Endothelial cell of umbilical vein (primary cell): ENCODE measurements at regions not wholly inside any gene's neighbourhood (a gene's known extent, or its start where the extent isn't known, plus 50 kb on each side); places are given as distances from the start of the nearest gene placed in this dataset.

Experiments used
- BruUV-seq: library from RNA; stranded (reverse); fragments of 400-500 nt; replicated peaks from 2 replicates; lab custom pipeline; 2021; lab: Mats Ljungman, UMichigan
- CTCF ChIA-PET: fragments of 300-600, 350-600 bp; sonication (Branson Sonifier 250); formaldehyde crosslinking; loops from one replicate; lab custom pipeline; 2021; ENCODE audit warnings: antibody characterized with exemption, inconsistent platforms; lab: Charles Lee
- POLR2A ChIA-PET: fragments of 300-600, 350-600 bp; sonication (Branson Sonifier 250); formaldehyde crosslinking; loops from one replicate; lab custom pipeline; 2021; ENCODE audit warnings: antibody characterized with exemption, inconsistent platforms; lab: Charles Lee
- DNase-seq: peaks from one replicate; pipeline ENCODE4 v3.0.0-alpha.2; 2011; ENCODE audit warnings: low read depth, low spot score
- FAIRE-seq: peaks from 2 replicates; lab custom pipeline; 2011; peaks lifted over from hg19 to GRCh38; lab: Jason Lieb, UNC
- H2AFZ ChIP-seq: 2 replicates; pipeline ENCODE4 v1.6.0; 2012; ENCODE audit warnings: low read depth, low read length, control low read depth, inconsistent platforms
- H3K27ac ChIP-seq: 2 replicates; pipeline ENCODE4 v1.5.1; 2011; ENCODE audit warnings: low read depth, mild to moderate bottlenecking, control low read depth, low read length, moderate library complexity; ENCODE audit not compliant: insufficient read depth
- H3K27me3 ChIP-seq, 2 experiments: 2 replicates each; pipeline versions ENCODE4 v1.6.0 to v1.6.1; 2011; ENCODE audit warnings: low read length in 2 of 2, mixed read lengths in 1 of 2; ENCODE audit not compliant: control insufficient read depth in 2 of 2, insufficient read depth in 2 of 2
- H3K36me3 ChIP-seq, 2 experiments: 2 replicates in 1 of 2; 3 replicates in 1 of 2; pipeline ENCODE4 v1.5.1; 2011; ENCODE audit warnings: low read length in 2 of 2, mild to moderate bottlenecking in 1 of 2, moderate library complexity in 1 of 2; ENCODE audit not compliant: control insufficient read depth in 2 of 2, insufficient read depth in 2 of 2; ENCODE audit errors: extremely low read depth in 1 of 2
- H3K4me1 ChIP-seq: 3 replicates; pipeline ENCODE4 v1.5.1; 2011; ENCODE audit warnings: mild to moderate bottlenecking, low read length; ENCODE audit not compliant: control insufficient read depth, insufficient read depth; ENCODE audit errors: extremely low read depth
- H3K4me2 ChIP-seq: 2 replicates; pipeline ENCODE4 v1.6.1; 2011; ENCODE audit warnings: low read length, control low read depth, mixed read lengths; ENCODE audit not compliant: insufficient read depth
- H3K4me3 ChIP-seq, 3 experiments: fragments of 200-600 bp in 1 of 3; sonication (generic), shearing (Covaris generic) in 1 of 3; replicated peaks in 1 of 3; 2 replicates each; pipeline ENCODE4 v1.5.1; 2011 to 2016; ENCODE audit warnings: control low read depth in 3 of 3, low read length in 3 of 3, mild to moderate bottlenecking in 2 of 3, inconsistent platforms in 1 of 3, low read depth in 1 of 3, moderate library complexity in 1 of 3; ENCODE audit not compliant: insufficient read depth in 1 of 3
- H3K79me2 ChIP-seq: 2 replicates; pipeline ENCODE4 v1.6.0; 2012; ENCODE audit warnings: low read length, inconsistent platforms; ENCODE audit not compliant: control insufficient read depth, insufficient read depth
- H3K9ac ChIP-seq: replicated peaks from 2 replicates; pipeline ENCODE3; 2011; ENCODE audit warnings: low read length, control low read depth; ENCODE audit not compliant: insufficient read depth; ENCODE audit errors: extremely low read depth
- H3K9me1 ChIP-seq: replicated peaks from 3 replicates; pipeline ENCODE4 v1.6.0; 2011; ENCODE audit warnings: mild to moderate bottlenecking, low read length; ENCODE audit not compliant: control insufficient read depth, insufficient read depth; ENCODE audit errors: extremely low read depth
- H3K9me3 ChIP-seq: replicated peaks from 2 replicates; pipeline ENCODE4 v1.5.1; 2012; ENCODE audit warnings: low read length, inconsistent platforms; ENCODE audit not compliant: control insufficient read depth, insufficient read depth
- H4K20me1 ChIP-seq: replicated peaks from 2 replicates; pipeline ENCODE3; 2011; ENCODE audit warnings: mild to moderate bottlenecking, low read length; ENCODE audit not compliant: control insufficient read depth, insufficient read depth; ENCODE audit errors: extremely low read depth
- CTCF ChIP-seq, 2 donors: IDR thresholded peaks; 1 replicate in 1 of 2; 2 replicates in 1 of 2; pipeline ENCODE4 v1.5.1; 2011; ENCODE audit warnings: low read length in 2 of 2, mild to moderate bottlenecking in 2 of 2, moderate library complexity in 2 of 2, control low read depth in 1 of 2, inconsistent platforms in 1 of 2, low read depth in 1 of 2; ENCODE audit not compliant: insufficient read depth in 1 of 2; ENCODE audit errors: extremely low read depth in 1 of 2
- EZH2 ChIP-seq: IDR thresholded peaks from 2 replicates; pipeline ENCODE4 v1.6.1; 2012; ENCODE audit warnings: borderline replicate concordance, low read depth, mild to moderate bottlenecking, moderate library complexity, low read length, inconsistent platforms; ENCODE audit not compliant: severe bottlenecking
- FOS ChIP-seq: IDR thresholded peaks from 2 replicates; pipeline ENCODE4 v1.6.1; 2011; ENCODE audit warnings: mild to moderate bottlenecking, low read length, moderate library complexity, borderline replicate concordance; ENCODE audit not compliant: insufficient read depth
- GATA2 ChIP-seq: IDR thresholded peaks from 2 replicates; pipeline ENCODE4 v1.7.0; 2011; ENCODE audit warnings: low read depth, mild to moderate bottlenecking, moderate library complexity, mixed read lengths, low read length; ENCODE audit not compliant: insufficient read length, insufficient read depth
- JUN ChIP-seq: IDR thresholded peaks from 2 replicates; pipeline ENCODE4 v1.6.1; 2011; ENCODE audit warnings: borderline replicate concordance, low read depth; ENCODE audit not compliant: insufficient read length, insufficient read depth
- MAX ChIP-seq: IDR thresholded peaks from 2 replicates; pipeline ENCODE4 v1.6.1; 2011; ENCODE audit not compliant: insufficient read depth, insufficient read length
- MYC ChIP-seq: IDR thresholded peaks from one replicate; pipeline ENCODE4 v1.6.1; 2011; ENCODE audit warnings: mild to moderate bottlenecking, low read depth, low read length
- POLR2A ChIP-seq: IDR thresholded peaks from 2 replicates; pipeline ENCODE4 v1.6.1; 2012; ENCODE audit warnings: low read depth, mild to moderate bottlenecking, control low read depth, low read length
- POLR2AphosphoS5 ChIP-seq: IDR thresholded peaks from 2 replicates; pipeline ENCODE4 v1.6.1; 2012; ENCODE audit warnings: low read depth, mild to moderate bottlenecking, control low read depth, low read length, moderate library complexity; ENCODE audit not compliant: insufficient read depth
- dilution Hi-C: fragments of 300-500 bp; cut with MboI; formaldehyde crosslinking; loops from one replicate; pipeline ENCODE4 v1.15.0; 2019; ENCODE audit warnings: low sequenced_read_pairs; ENCODE audit not compliant: extremely low pct_ligation_motif_present
- intact Hi-C: fragments of 100-400 bp; cut with micrococcal nuclease; formaldehyde crosslinking; loops from one replicate; pipeline ENCODE4 v1.10.0; 2022

- dilution Hi-C loops: no loop called here
- intact Hi-C loops: loop anchor here (10.0 kb wide), 1 partner anchor 94 kb away; no protein-coding TSS in a partner anchor
- Histone ChIP-seq H3K9me1 (no peaks in the 10 kb centered on the region), H3K27ac (no peak overlapping the region), H3K36me3 (no peaks in the 10 kb centered on the region), H3K4me1 (no peaks in the 10 kb centered on the region), H3K79me2 (no peaks in the 10 kb centered on the region), H4K20me1 (no peaks in the 10 kb centered on the region), H3K27me3 (peaks cover 2 to 15% of the 10 kb centered on the region in 2 experiments), H3K4me2 (no peak overlapping the region), H3K9me3 (no peaks in the 10 kb centered on the region), H2AFZ (no peak overlapping the region), H3K9ac (no peak overlapping the region), H3K4me3 (no peak overlapping the region)
- BruUV-seq: no TSS peak
- POLR2A ChIA-PET: no interaction called here
- no peak for TF ChIP-seq POLR2AphosphoS5
- no peak for TF ChIP-seq CTCF (IDR thresholded peaks at IDR 0.05; ENCODE audit: extremely low read depth in 1 of 2, insufficient read depth in 1 of 2, low read depth in 1 of 2, low read length in 2 of 2)
- TF ChIP-seq EZH2: no peak
- no peak for TF ChIP-seq JUN
- no peak for TF ChIP-seq FOS
- TF ChIP-seq POLR2A: no peak
- no peak for TF ChIP-seq MAX
- TF ChIP-seq GATA2: no peak
- TF ChIP-seq MYC: no peak
- FAIRE-seq (peak; percentile 26), DNase-seq (no peak)
- CTCF ChIA-PET: no interaction called here
Observed at GRCh38 chr4:53858744-53859143, 205.7 kb downstream of the CHIC2 start.
